Caco-2 (cell line): ENCODE measurements at regions not wholly inside any gene's neighbourhood (a gene's known extent, or its start where the extent isn't known, plus 50 kb on each side); places are given as distances from the start of the nearest gene placed in this dataset.
A peak's percentile ranks its signal among the peaks of the same experiment; 100 is the strongest.
"Not testable (repeated sequence)": the region's sequence is repeated elsewhere in the genome, so short reads cannot be mapped to it uniquely, and the experiment has no call there.

Experiments
- BruUV-seq: library from RNA; stranded (reverse); fragments of 400-500 nt; replicated peaks from 2 replicates; lab custom pipeline; 2021; lab: Mats Ljungman, UMichigan
- CTCF ChIA-PET: fragments of 300-600 bp; sonication (Branson Sonifier 250); formaldehyde crosslinking; loops from one replicate; lab custom pipeline; 2022; ENCODE audit warnings: antibody characterized with exemption; lab: Charles Lee
- POLR2A ChIA-PET: fragments of 300-600 bp; sonication (Branson Sonifier 250); formaldehyde crosslinking; loops from one replicate; lab custom pipeline; 2022; ENCODE audit warnings: antibody characterized with exemption; lab: Charles Lee
- DNase-seq, 2 experiments: peaks; one replicate each; pipeline versions ENCODE4 v3.0.0 to v3.0.0-alpha.2; 2020 to 2022
- H3K27me3 ChIP-seq: replicated peaks from 2 replicates; pipeline ENCODE4 v1.6.0; 2011; ENCODE audit warnings: low read length; ENCODE audit not compliant: control insufficient read depth, insufficient read depth
- H3K36me3 ChIP-seq: 2 replicates; pipeline ENCODE4 v1.5.1; 2011; ENCODE audit warnings: low read length; ENCODE audit not compliant: control insufficient read depth, insufficient read depth
- H3K4me1 ChIP-seq: fragments of 250-450 bp; sonication (Bioruptor Pico); 2 replicates; pipeline ENCODE4 v1.5.1; 2020; ENCODE audit warnings: mild to moderate bottlenecking
- H3K4me3 ChIP-seq: 2 replicates; pipeline ENCODE4 v1.5.1; 2011; ENCODE audit warnings: low read depth, mild to moderate bottlenecking, control low read depth, low read length
- H3K9me3 ChIP-seq: fragments of 250-450 bp; sonication (Bioruptor Pico); 2 replicates; pipeline ENCODE4 v1.5.1; 2020; ENCODE audit warnings: mild to moderate bottlenecking, moderate library complexity
- H3K27ac Mint-ChIP-seq: one replicate; pipeline ENCODE4 v1.8.0; 2022; ENCODE audit warnings: mixed read lengths; ENCODE audit not compliant: unreplicated experiment
- H3K27me3 Mint-ChIP-seq: one replicate; pipeline ENCODE4 v1.8.0; 2022; ENCODE audit warnings: mixed read lengths; ENCODE audit not compliant: insufficient read depth, unreplicated experiment
- H3K36me3 Mint-ChIP-seq: one replicate; pipeline ENCODE4 v1.8.0; 2022; ENCODE audit warnings: mild to moderate bottlenecking, mixed read lengths; ENCODE audit not compliant: insufficient read depth, unreplicated experiment
- H3K4me1 Mint-ChIP-seq: one replicate; pipeline ENCODE4 v1.8.0; 2022; ENCODE audit warnings: low read depth, mixed read lengths; ENCODE audit not compliant: unreplicated experiment
- H3K4me3 Mint-ChIP-seq: one replicate; pipeline ENCODE4 v1.8.0; 2022; ENCODE audit warnings: mild to moderate bottlenecking, moderate library complexity, mixed read lengths; ENCODE audit not compliant: unreplicated experiment
- H3K9me3 Mint-ChIP-seq: one replicate; pipeline ENCODE4 v1.8.0; 2022; ENCODE audit warnings: mixed read lengths; ENCODE audit not compliant: unreplicated experiment
- CTCF ChIP-seq, 2 experiments: fragments of 200-600 bp in 1 of 2; IDR thresholded peaks; 1 replicate in 1 of 2; 2 replicates in 1 of 2; pipeline versions ENCODE4 v1.5.1 to v1.8.0; 2011 to 2022; ENCODE audit warnings: antibody characterized with exemption in 1 of 2, control low read depth in 1 of 2, inconsistent platforms in 1 of 2, low read depth in 1 of 2, low read length in 1 of 2, mild to moderate bottlenecking in 1 of 2, moderate library complexity in 1 of 2; ENCODE audit not compliant: insufficient read depth in 1 of 2, severe bottlenecking in 1 of 2, unreplicated experiment in 1 of 2
- intact Hi-C: fragments of 100-400 bp; cut with micrococcal nuclease; formaldehyde crosslinking; loops from one replicate; pipeline ENCODE4 v1.10.0; 2022; ENCODE audit not compliant: unreplicated experiment

GRCh38 chr5:89817841-89818240, 591.7 kb downstream of the CETN3 start:
- Mint-ChIP-seq H3K36me3 (no peaks in the 10 kb centered on the region), H3K27ac (no peak overlapping the region), H3K27me3 (no peaks in the 10 kb centered on the region), H3K4me3 (no peak overlapping the region), H3K9me3 (no peaks in the 10 kb centered on the region), H3K4me1 (no peaks in the 10 kb centered on the region)
- H3K9me3 ChIP-seq: no peaks in the 10 kb centered on the region
- no peak for TF ChIP-seq CTCF (IDR thresholded peaks at IDR 0.05; ENCODE audit: insufficient read depth in 1 of 2, low read depth in 1 of 2, low read length in 1 of 2, severe bottlenecking in 1 of 2, unreplicated experiment in 1 of 2)
- no peaks in the 10 kb centered on the region for H3K36me3 ChIP-seq
- H3K4me1 ChIP-seq: no peaks in the 10 kb centered on the region
- H3K27me3 ChIP-seq: no peaks in the 10 kb centered on the region
- H3K4me3 ChIP-seq: no peak overlapping the region
- DNase-seq: no peak
- ChIA-PET CTCF (no interaction called here), POLR2A (no interaction called here)
- intact Hi-C loops: loop anchor here (5.0 kb wide), 1 partner anchor 344 kb away; no protein-coding TSS in a partner anchor
- BruUV-seq: no TSS peak

GRCh38 chr5:89816038-89816437, 593.5 kb downstream of the CETN3 start:
- no peaks in the 10 kb centered on the region for H3K36me3 ChIP-seq
- ChIA-PET POLR2A (no interaction called here), CTCF (no interaction called here)
- no peak for DNase-seq
- intact Hi-C loops: loop anchor here (5.0 kb wide), 1 partner anchor 346 kb away; no protein-coding TSS in a partner anchor
- no peaks in the 10 kb centered on the region for H3K9me3 ChIP-seq
- no TSS peak for BruUV-seq
- H3K4me3 ChIP-seq: no peak overlapping the region
- Mint-ChIP-seq H3K9me3 (no peaks in the 10 kb centered on the region), H3K4me3 (no peak overlapping the region), H3K4me1 (no peaks in the 10 kb centered on the region), H3K27me3 (no peaks in the 10 kb centered on the region), H3K27ac (no peak overlapping the region), H3K36me3 (no peaks in the 10 kb centered on the region)
- H3K27me3 ChIP-seq: no peaks in the 10 kb centered on the region
- H3K4me1 ChIP-seq: no peaks in the 10 kb centered on the region
- no peak for TF ChIP-seq CTCF (IDR thresholded peaks at IDR 0.05; ENCODE audit: insufficient read depth in 1 of 2, low read depth in 1 of 2, low read length in 1 of 2, severe bottlenecking in 1 of 2, unreplicated experiment in 1 of 2)

- H3K4me3 Mint-ChIP-seq, POLR2A ChIA-PET, H3K27me3 ChIP-seq, H3K9me3 ChIP-seq, H3K36me3 ChIP-seq, CTCF ChIA-PET, H3K9me3 Mint-ChIP-seq, H3K4me1 ChIP-seq, H3K36me3 Mint-ChIP-seq, H3K27me3 Mint-ChIP-seq, H3K27ac Mint-ChIP-seq, H3K4me3 ChIP-seq, intact Hi-C loops, H3K4me1 Mint-ChIP-seq, BruUV-seq: not testable (repeated sequence)
- peak in 1 of 2 experiments; percentile 1 for DNase-seq
These were observed 608.8 kb downstream of the CETN3 start for GRCh38 chr5:89800735-89801134.

DNA sequence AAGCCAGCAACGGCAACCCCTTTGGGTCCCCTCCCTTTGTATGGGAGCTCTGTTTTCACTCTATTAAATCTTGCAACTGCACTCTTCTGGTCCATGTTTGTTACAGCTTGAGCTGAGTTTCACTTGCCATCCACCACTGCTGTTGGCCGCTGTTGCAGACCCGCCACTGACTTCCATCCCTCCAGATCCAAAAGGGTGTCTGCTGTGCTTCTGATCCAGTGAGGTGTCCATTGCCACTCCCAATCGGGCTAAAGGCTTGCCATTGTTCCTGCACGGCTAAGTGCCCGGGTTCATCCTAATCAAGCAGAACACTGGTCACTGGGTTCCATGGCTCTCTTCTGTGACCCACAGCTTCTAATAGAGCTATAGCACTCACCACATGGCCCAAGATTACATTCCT, 615.1 kb downstream of the CETN3 start:
- H3K27me3 ChIP-seq, H3K4me3 Mint-ChIP-seq, H3K27ac Mint-ChIP-seq, H3K36me3 ChIP-seq, H3K4me1 ChIP-seq, DNase-seq, H3K9me3 ChIP-seq, H3K27me3 Mint-ChIP-seq, POLR2A ChIA-PET, intact Hi-C loops, BruUV-seq, CTCF ChIA-PET, H3K36me3 Mint-ChIP-seq, H3K4me3 ChIP-seq, H3K4me1 Mint-ChIP-seq: not testable (repeated sequence)
- H3K9me3 Mint-ChIP-seq: peaks cover 18% of the 10 kb centered on the region

- H3K4me1 Mint-ChIP-seq, BruUV-seq, H3K9me3 ChIP-seq, H3K36me3 ChIP-seq, intact Hi-C loops, DNase-seq, H3K4me1 ChIP-seq, H3K27ac Mint-ChIP-seq, H3K27me3 ChIP-seq, H3K4me3 ChIP-seq, H3K4me3 Mint-ChIP-seq, H3K27me3 Mint-ChIP-seq, CTCF ChIA-PET, H3K36me3 Mint-ChIP-seq, POLR2A ChIA-PET: not testable (repeated sequence)
- peaks cover 63% of the 10 kb centered on the region for H3K9me3 Mint-ChIP-seq
These were observed 629.8 kb downstream of the CETN3 start for GRCh38 chr5:89779734-89780133.
